ENCODE measurements at regions not wholly inside any gene's neighbourhood (a gene's known extent, or its start where the extent isn't known, plus 50 kb on each side); places are given as distances from the start of the nearest gene placed in this dataset.

- peaks cover 16% of the 10 kb centered on the region for H3K4me1 Mint-ChIP-seq
- H3K27ac Mint-ChIP-seq: no peak overlapping the region
- ChIA-PET POLR2A (no interaction called here), CTCF (interaction anchor here (0.6 kb wide), 1 partner anchor 16 kb away, joined by 4 read pairs; no protein-coding TSS in a partner anchor)
- TF ChIP-seq FOXK1 (CRISPR knock-in tag; IDR thresholded peaks at IDR 0.05): no peak
- TF ChIP-seq ERG (CRISPR knock-in tag; IDR thresholded peaks at IDR 0.05): no peak
- TF ChIP-seq ZNF425 (CRISPR knock-in tag; conservative IDR thresholded peaks at IDR 0.05): no peak
- no peaks in the 10 kb centered on the region for H3K36me3 Mint-ChIP-seq
- DNase-seq (ENCODE audit: low spot score): no peak
- no peaks in the 10 kb centered on the region for H3K27me3 Mint-ChIP-seq (ENCODE audit: low read depth)
- ATAC-seq: no peak
- H3K4me3 Mint-ChIP-seq: no peak overlapping the region
- H3K9me3 Mint-ChIP-seq: no peaks in the 10 kb centered on the region
Observed at GRCh38 chr2:203596183-203596582, 61.1 kb upstream of the RAPH1 start.

GRCh38 chr2:203599509-203599908, 64.4 kb upstream of the RAPH1 start:
- CTCF ChIA-PET: interaction anchor here (1.3 to 1.4 kb wide), 2 partner anchors 15 to 216 kb away, joined by 4 to 5 read pairs; no protein-coding TSS in a partner anchor
- no peaks in the 10 kb centered on the region for H3K9me3 Mint-ChIP-seq
- H3K27me3 Mint-ChIP-seq (ENCODE audit: low read depth): no peaks in the 10 kb centered on the region

More at GRCh38 chr2:203599509-203599908, 64.4 kb upstream of the RAPH1 start:
- H3K4me3 Mint-ChIP-seq: no peak overlapping the region
- no peaks in the 10 kb centered on the region for H3K36me3 Mint-ChIP-seq
- H3K27ac Mint-ChIP-seq: no peak overlapping the region
- no peak for ATAC-seq
- POLR2A ChIA-PET: interaction anchor here (0.9 kb wide), 1 partner anchor 89 kb away, joined by 4 read pairs; no protein-coding TSS in a partner anchor
- no peak for DNase-seq (ENCODE audit: low spot score)
- peaks cover 16% of the 10 kb centered on the region for H3K4me1 Mint-ChIP-seq
- TF ChIP-seq ZNF263 (CRISPR knock-in tag; IDR thresholded peaks at IDR 0.05; ENCODE audit: low read depth) (no peak), ERG (CRISPR knock-in tag; IDR thresholded peaks at IDR 0.05) (no peak), ZNF232 (CRISPR knock-in tag; IDR thresholded peaks at IDR 0.05) (no peak), E2F5 (CRISPR knock-in tag; IDR thresholded peaks at IDR 0.05) (no peak), OVOL2 (CRISPR knock-in tag; IDR thresholded peaks at IDR 0.05; ENCODE audit: borderline replicate concordance) (no peak), ZNF423 (CRISPR knock-in tag; IDR thresholded peaks at IDR 0.05) (no peak), GTF2I (CRISPR knock-in tag; conservative IDR thresholded peaks at IDR 0.05) (no peak), TEAD4 (CRISPR knock-in tag; IDR thresholded peaks at IDR 0.05) (no peak), AR (CRISPR knock-in tag; IDR thresholded peaks at IDR 0.05) (no peak), FOXK1 (CRISPR knock-in tag; IDR thresholded peaks at IDR 0.05) (no peak), CTCF (IDR thresholded peaks at IDR 0.05) (no peak)
